ENCODE measurements at regions not wholly inside any gene's neighbourhood (a gene's known extent, or its start where the extent isn't known, plus 50 kb on each side); places are given as distances from the start of the nearest gene placed in this dataset.

- no peak for TF ChIP-seq CTCF (IDR thresholded peaks at IDR 0.05)
- TF ChIP-seq EZH2 (IDR thresholded peaks at IDR 0.05) = no peak
- no peak for TF ChIP-seq EZH2phosphoT487 (IDR thresholded peaks at IDR 0.05)
Observed at GRCh38 chr13:85663856-85664255, 135.4 kb downstream of the SLITRK6 start.
